ENCODE measurements at regions not wholly inside any gene's neighbourhood (a gene's known extent, or its start where the extent isn't known, plus 50 kb on each side); places are given as distances from the start of the nearest gene placed in this dataset.

GRCh38 chr11:69931994-69932910 is 113.0 kb upstream of the FGF3 start:
- DNase-seq (ENCODE audit: low spot score), result no peak

- DNase-seq (ENCODE audit: low spot score), result no peak
These were observed 115.8 kb upstream of the FGF3 start for GRCh38 chr11:69934861-69935494.

DNA sequence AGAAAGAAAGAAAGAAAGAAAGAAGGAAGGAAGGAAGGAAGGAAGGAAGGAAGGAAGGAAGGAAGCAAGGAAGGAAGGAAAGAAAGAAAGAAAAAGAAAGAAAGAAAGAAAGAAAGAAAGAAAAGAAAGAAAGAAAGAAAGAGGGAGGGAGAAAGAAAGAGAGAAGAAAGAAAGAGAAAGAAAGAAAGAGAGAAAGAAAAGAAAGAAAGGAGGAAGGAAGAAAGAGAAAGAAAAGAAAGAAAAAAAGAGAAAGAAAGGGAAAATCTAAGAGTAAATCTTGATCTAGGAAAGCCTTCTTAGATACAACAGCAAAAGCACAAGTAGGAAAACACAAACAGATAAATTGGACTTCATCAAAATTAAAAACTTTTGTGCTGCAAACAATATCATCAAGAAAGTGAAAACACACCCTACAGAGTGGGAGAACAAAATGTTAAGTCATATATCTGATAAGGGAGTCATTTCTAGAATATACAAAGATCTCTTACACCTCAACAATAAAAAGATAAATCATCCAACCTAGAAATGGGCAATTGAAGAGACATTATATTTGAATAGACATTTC is 116.8 kb upstream of the FGF3 start:
- no peak for DNase-seq (ENCODE audit: low spot score)

DNA sequence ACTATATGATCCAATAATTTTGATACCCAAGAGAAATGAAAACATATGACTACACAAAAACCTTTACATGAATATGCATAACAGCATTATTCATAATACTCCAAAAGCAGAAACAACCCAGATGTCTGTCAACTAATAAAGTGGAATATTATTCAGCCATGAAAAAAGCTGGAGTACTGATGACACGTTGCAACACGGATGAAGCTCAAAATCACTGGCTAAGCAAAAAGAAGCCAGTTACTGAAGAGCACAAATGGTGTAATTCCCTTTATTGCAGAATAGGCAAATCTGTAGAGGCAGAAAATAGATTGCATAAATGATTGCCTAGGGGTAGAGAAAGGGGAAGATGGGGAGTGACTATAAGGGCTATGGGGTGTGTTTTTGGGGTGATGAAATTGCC is 117.6 kb upstream of the FGF3 start:
- no peak for DNase-seq (ENCODE audit: low spot score)

DNA sequence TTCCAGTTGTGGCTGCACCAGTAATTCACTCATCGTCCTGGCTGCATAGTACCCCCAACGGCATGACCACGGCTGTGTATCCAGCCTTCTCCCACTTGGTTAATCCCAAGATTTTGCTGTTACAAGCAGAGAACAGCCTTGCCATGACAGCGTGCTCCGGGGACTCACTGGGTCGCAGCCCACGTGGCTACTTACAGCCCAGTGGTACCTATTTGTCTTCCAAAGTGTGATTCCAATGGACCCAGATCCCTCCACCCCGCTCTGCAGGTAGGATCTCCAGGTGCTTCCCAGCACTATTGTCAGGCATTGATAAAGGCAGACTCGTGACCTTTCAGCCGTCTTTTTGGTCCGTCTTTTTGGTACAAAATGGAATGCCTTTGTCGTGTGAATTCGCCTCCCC is 119.0 kb upstream of the FGF3 start:
- DNase-seq (ENCODE audit: low spot score), result no peak

GRCh38 chr11:69939551-69940245 is 120.5 kb upstream of the FGF3 start:
- DNase-seq (ENCODE audit: low spot score), result no peak

GRCh38 chr11:69940246-69940610 is 121.0 kb upstream of the FGF3 start:
- no peak for DNase-seq (ENCODE audit: low spot score)

GRCh38 chr11:69941546-69942332 is 122.5 kb upstream of the FGF3 start:
- no peak for DNase-seq (ENCODE audit: low spot score)

GRCh38 chr11:69942333-69942820 is 123.2 kb upstream of the FGF3 start:
- DNase-seq (ENCODE audit: low spot score), result no peak

GRCh38 chr11:69943066-69943465 is 123.8 kb upstream of the FGF3 start:
- DNase-seq (ENCODE audit: low spot score), result no peak

DNA sequence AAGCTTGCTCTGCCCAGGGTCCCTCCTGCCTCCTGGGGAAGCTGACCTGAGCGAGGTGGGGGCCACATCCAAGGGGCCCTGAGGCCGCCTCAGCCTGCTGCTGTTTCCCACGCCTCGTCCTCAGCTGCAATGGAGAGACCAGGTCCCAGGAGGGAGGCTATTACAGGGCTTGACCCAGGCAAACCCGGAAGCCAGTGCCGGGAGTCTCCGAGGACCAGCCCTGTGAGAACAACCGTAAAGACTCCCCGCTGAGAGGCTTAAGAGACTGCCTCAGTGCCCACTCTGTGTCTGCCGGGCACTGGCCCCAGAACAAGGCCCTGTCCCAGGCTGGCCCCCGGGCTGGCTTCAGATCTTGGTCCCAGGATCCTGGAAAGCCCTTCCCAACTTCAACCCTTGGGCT is 124.3 kb upstream of the FGF3 start:
- no peak for DNase-seq (ENCODE audit: low spot score)

DNA sequence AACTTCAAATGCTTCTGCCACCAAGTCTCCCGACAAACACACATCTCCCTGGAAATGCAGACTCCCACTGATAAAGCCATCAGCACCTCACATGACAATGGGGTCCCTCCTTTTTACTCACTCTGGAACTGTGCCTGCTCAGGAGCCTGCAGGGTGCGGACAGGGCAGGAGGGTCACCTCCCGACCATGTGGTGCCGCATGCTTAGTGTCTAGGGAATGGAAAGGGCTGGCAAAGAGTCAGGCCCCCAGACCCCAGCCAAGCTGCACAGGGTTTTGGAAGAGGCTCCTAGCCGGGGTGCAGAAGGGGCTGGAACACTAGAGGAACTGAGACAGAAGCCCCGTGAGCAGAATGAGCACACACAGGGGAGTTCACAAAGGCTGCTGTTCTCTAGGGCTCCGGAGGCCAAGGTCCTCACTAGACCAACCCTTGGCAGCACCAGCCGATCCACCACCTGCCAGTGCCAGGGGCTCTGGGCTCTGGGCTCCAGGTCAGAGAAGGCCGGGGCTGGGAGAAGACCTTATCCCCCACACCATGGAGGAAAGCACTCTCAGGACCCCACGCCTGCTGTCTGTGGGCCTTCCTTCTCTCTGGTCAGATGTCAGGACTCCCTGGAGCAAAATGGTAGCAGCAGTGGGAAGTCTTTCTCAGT is 125.1 kb upstream of the FGF3 start:
- no peak for DNase-seq (ENCODE audit: low spot score)

DNA sequence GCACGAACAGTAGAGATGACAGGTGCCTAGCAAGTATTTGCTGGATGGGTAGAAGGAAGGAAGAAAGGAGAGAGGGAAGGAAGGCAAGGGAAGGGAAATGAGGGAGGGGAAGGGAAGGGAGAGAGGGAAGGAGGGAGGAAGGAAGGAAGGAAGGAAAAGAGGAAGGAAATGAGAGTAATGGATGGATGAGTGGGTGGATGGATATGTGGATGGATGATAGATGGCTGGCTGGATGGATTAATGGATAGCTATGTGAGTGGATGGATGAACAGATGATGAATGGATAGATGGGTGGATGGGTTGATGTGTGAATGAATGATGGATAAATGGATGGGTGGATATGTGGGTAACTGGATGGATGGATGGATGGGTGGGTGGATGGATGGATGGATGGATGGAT is 125.9 kb upstream of the FGF3 start:
- no peak for DNase-seq (ENCODE audit: low spot score)

DNA sequence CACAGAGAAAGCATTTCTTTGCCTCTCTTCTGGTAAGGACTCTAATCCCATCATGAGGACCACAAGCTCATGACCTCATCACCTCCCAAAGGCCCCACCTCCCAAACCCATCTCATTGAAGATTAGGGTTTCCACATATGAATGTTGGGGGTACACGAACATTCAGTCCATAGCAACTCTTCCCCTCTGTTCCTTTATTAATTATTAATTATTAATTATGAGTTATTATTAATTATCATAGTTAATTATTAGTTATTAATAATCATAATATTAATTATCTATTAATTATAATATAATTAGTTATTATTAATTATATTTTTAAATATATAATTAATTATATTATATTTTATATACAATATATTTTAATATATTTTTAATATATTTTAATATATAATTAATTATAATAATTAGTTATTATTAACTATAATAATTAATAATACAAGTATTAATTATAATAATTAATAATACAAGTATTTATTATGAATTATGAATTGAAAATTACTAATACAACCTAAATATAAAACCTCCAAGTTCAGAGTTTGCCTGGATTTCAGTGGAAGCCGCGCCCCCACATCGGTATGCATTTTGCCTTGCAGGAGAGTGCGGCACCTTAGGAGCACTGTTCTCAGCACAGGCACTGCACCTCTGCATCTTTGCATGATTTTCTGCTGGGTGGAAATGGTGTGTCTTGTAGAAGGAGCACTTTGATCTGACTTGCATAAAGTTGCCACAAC is 128.0 kb upstream of the FGF3 start:
- DNase-seq (ENCODE audit: low spot score), result no peak

GRCh38 chr11:69947793-69948255 is 128.6 kb upstream of the FGF3 start:
- DNase-seq (ENCODE audit: low spot score), result no peak

DNA sequence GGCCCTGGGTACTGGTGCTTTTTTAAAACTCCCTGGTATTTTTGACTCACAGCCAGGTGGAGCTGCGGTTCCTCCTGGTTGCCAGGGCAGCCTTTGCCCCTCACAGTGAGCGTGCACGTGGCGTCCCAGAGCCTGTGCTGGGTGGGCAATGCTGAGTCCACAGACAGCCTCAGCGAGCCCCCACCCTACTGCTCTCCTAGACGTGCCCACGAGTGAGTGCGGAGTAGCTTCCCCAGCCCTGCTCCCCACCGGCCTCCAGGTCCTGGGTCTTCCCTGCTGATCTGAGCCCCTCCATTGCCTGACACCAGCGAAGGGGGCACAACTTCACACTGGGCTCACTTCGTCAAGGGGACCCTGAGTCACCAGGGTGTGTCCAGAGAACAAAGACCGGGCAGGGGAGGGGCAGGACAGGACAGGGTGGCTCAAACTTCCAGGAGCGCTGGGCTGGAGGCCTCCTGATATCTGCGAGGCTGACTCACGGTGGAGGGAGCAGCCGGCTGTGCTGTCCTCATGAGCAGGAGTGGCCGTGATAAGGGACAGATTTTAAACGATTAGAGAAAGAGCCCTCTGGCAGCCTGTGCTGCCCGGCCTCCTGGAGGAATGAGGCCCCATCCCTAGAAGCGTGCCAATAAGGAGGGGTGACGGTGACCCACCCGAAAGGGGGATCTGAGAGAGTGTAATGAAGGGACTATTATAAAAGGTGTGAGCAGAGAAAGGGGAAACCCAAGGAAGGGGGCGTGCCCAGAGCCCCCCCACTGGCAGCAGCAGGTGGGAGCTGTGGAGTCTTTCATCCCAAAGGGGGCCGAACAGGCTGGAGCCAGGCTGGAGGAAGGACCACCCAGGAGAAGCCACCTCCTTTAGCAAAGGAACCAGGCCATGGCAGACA is 129.3 kb upstream of the FGF3 start:
- DNase-seq (ENCODE audit: low spot score), result peak; percentile 58

DNA sequence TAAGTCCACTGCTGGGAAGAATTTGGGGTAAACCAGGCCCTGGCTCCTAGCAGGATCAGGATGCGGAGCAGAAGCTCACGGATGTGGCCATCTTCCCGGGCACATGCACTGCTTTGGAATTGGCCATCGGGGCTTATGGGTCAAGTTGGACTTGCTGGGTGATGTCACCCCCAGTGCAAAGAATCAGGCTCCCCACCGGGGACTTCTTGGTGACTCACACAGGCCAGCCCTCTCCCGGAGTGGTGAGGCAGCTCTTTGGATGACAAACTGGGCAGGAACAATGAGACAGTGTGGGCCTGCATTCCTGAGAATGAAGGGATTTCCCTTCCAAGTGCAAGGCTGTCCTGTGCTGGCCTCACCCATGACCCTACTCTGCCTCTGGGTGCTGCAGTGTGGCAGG is 128.8 kb upstream of the ANO1 start:
- DNase-seq (ENCODE audit: low spot score), result peak; percentile 94

- no peak for DNase-seq (ENCODE audit: low spot score)
These were observed 128.0 kb upstream of the ANO1 start for GRCh38 chr11:69950120-69950519.

GRCh38 chr11:69950621-69951020 is 127.5 kb upstream of the ANO1 start:
- DNase-seq (ENCODE audit: low spot score), result no peak

Data from AG20443 (cell line).